ENCODE measurements at regions not wholly inside any gene's neighbourhood (a gene's known extent, or its start where the extent isn't known, plus 50 kb on each side); places are given as distances from the start of the nearest gene placed in this dataset.

DNA sequence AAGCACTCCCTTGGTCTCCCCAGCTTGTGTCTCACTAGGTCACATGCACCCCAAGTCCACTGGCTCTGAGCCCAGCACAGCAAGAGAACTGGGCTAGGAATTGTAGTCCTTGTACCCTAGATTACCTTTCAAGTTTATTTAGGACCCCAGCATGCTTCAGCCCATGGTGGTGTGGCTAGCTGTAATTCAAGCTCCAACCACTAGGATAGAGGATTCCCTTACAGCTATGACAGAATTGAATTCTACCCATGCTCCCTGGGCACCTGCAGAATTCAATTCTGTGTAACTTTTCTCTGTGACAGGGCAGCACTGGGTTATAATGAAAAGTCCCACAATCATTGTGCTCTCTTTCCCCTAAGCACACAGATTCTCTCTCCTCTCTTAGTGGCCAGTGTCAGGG is 253.8 kb upstream of the DMD start:
- no peak for DNase-seq

DNA sequence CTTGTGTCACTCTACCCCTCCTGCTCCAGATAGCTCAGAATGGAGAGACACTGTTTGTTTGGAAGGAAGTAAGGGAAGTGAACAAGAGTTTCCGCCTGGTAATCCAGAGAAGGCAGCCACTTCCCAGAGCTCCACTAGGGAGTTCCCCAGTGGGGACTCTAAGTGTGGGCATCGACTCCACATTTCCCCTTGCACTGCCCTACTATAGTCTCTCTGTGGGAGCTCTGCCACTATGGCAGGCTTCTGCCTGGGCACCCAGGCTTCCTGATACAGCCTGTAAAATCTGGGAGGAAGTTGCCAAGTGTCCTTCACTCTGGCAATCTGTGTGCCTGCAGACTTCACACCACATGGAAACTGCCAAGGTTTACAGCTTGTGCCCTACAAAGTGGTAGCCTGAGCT is 245.8 kb upstream of the DMD start:
- no peak for DNase-seq

GRCh38 chrX:33447285-33447684 is 235.9 kb upstream of the DMD start:
- DNase-seq, result no peak

GRCh38 chrX:33434256-33435092 is 223.1 kb upstream of the DMD start:
- DNase-seq, result peak in 1 of 2 donors; percentile 47

DNA sequence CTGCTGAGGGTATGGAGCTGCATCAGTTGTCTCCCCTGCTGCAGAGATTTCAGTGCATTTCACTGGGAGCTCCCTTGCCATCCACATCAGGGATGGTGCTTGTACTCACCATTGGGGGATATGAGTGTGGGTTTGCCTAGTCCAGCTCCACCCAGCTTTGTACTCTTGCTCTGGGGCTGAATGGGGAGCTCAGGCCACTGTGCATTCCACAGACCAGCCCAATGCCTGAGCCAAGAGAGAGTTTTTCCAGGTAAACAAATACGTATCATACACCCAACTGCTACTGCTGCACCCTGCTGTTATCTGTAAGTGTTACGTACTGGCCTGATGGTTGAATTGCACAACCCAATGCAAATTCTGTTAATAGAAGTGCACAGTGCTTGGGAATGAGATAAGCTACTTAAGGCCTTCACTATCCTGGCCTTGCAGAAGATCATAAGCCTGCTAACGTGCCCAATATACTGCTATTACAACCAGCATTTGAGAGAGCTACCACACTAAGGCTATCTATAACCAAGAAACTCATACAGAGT is 205.0 kb upstream of the DMD start:
- no peak for DNase-seq

GRCh38 chrX:33415459-33415858 is 204.1 kb upstream of the DMD start:
- DNase-seq, result no peak

- DNase-seq, result no peak
These were observed 174.2 kb upstream of the DMD start for GRCh38 chrX:33385546-33385945.

- DNase-seq, result no peak
These were observed 168.5 kb upstream of the DMD start for GRCh38 chrX:33379839-33380238.

- no peak for DNase-seq
These were observed 146.3 kb upstream of the DMD start for GRCh38 chrX:33357606-33358005.

DNA sequence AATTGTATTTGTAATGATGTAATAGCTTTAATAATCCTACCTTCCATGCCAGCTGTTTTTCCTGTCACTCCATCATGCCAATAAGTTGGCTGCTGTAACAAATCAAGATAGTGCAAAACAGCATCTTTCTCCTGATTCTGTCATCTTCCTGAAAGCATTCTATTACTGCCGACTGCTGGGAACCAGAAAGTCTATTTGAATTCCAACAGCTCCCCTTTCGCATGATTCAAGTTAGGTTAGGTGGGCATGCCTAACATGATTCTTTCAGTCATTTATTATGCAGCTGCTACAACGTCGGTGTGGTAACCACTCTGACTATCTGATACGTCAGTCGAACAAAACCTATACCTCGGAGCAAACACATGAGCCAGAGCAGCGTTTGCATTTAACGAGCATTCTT is 127.9 kb upstream of the DMD start:
- DNase-seq, result no peak

- DNase-seq, result no peak
These were observed 125.4 kb upstream of the DMD start for GRCh38 chrX:33336783-33337182.

DNA sequence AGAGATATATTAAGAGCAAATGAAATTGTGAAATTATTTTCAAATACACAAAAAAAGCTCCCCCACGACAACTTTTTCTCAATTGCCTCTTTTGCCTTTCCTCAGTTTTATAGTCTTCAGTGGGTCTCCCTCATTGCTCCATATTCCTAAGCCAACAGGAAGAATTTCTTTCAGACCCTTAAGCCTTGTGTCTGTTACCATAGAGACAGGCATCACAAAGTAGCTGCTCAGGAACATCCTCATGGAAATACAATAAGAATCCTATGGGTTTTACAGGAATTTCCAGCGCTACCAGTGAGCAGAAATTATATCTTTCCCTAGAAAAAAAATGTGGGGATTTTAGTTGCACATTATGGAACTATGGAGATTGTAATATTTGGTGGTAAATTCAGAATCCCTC is 121.9 kb upstream of the DMD start:
- DNase-seq, result no peak

DNA sequence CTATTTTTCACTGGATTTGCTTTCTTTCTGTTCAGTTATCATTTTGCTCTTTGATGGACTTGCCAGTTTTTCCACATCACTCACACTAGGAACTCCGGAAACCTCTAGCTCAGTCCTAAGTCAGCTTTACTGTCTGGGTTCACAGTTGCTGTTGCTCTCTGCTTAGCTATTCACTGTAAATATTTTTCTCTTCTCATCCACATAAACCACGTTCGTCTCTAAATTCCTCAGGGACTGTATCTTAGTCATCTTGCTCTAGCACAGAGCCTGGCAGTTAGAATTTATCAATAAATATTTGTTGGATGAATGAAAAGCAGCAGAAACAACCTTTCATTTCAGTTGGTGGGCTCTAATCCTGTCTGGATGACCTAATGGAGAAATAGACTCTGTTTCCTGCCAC is 119.4 kb upstream of the DMD start:
- no peak for DNase-seq

DNA sequence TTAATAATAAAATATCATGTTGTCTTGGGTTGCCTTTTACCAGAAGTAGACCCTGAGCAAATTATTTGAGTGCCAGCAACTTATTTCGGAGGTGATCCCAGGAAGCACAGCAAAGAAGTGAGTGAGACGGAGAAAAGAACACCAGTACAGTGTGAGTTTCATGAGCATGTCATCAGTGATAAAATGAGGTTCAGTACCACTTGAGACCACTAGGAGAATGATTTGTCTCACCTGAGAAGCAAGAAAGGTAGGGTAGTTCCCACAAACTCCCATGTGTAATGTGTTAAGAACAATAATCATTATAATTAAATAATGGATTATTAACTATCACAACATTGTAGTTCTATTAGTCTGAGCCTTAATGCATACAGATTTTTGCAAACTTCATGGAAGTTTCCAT is 112.8 kb upstream of the DMD start:
- no peak for DNase-seq

DNA sequence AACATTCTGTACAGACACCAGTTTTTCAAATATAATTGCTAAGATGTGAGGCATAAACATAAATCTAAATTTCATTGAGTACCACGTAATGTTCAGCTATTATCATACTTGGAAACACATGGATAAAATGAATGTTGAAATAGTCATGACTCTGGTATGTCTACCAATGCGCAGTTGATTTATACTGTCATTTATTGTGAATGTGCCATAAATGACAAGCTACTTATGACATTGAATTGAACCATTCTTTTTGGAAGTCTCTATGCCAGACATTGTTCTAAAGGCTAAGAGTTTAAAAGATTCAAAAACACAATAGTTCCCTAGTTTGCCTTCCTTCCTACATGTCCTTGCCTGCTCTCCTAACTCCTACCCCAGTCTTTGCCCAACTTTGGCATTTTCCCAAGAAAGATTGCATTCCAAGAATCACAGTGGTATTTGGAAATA is 96.6 kb upstream of the DMD start:
- no peak for DNase-seq

DNA sequence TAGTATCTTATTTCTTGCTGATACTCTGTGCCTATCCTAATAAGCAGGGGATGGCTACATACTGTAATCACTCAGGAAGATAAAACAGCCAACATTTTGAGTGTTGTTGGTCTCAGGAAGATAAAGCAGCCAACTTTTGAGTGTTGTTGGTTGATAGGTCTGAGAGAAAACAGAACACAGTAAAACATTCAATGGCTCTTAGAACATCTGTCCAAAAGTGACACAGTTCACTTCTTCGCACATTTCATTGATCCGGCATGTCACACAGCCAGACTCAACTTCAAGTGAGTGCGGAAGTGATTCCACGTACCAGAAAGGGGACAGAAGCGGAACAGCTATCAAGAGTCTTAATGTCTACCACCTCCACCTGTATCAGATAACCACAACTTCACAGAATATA is 87.3 kb upstream of the DMD start:
- DNase-seq, result no peak

DNA sequence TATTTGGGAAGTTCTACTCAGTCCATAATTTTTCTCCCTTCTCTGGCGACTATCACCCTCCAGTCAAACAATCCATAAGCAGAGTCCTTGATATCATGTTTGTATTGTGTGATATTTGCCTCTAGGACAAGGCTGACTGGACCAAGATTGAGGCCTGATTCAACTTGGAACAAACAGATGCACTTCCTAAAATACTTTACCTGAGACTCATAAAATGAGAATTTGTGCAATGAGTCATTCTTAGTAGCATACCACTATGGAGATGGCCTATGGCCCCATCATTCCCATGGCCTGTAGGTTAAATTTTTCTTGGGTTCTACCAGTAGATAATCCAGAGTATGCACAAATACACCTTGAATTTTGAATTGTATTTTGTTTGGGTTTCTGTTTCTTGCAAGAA is 74.2 kb upstream of the DMD start:
- no peak for DNase-seq

DNA sequence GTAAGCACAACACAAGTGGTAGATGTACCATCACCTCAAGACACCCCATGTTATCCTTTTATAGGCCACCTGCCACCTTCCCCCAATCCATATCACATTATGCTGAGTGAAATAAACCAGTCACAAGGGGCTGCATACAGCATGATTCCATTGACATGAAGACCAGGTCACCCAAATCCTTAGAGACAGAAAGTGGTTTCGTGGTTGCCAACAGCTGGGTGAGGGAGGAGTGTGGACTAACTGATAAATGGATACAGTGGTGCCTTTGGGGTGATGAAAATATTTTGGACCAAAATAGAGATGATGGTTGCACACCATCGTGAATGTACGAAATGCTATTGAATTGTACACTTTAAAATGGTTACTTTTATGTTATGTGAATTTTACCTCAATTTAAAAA is 65.7 kb upstream of the DMD start:
- DNase-seq, result no peak

DNA sequence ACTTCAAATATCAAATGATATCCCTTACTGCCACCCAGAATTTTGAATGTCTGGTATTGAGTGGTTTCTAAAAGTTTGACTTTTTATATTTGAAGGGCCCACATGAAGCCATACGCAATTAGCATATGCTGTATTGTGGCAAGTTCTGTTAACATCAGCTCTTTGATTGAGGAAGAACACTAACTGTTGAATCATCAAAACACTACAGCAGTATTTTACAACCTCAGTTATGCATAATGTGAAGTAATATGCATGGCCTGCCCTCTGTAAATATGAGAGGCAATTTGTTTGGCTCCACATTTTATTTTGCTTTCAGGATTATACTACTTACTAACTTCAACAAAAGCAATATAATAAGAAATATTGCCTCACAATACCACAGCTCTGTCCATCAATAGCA is 62.2 kb upstream of the DMD start:
- DNase-seq, result no peak

- DNase-seq, result no peak
These were observed 61.6 kb upstream of the DMD start for GRCh38 chrX:33272986-33273385.

Data from activated CD4-positive, alpha-beta T cell treated with anti-CD3 and anti-CD28 coated beads for 4 hours (primary cell).